Thyroid gland (tissue), 4 donors: ENCODE measurements at regions not wholly inside any gene's neighbourhood (a gene's known extent, or its start where the extent isn't known, plus 50 kb on each side); places are given as distances from the start of the nearest gene placed in this dataset.

Source experiments
- CTCF ChIP-seq, 6 experiments: fragments of 200-600 bp in 3 of 6; fragments of 450-650 bp in 3 of 6; sonication (generic) in 3 of 6; IDR thresholded peaks; one replicate each; pipeline ENCODE4 v1.5.1; 2016 to 2019; ENCODE audit warnings: antibody characterized with exemption in 6 of 6, mild to moderate bottlenecking in 2 of 6, inconsistent platforms in 1 of 6, moderate library complexity in 1 of 6
- POLR2A ChIP-seq, 2 donors: fragments of 450-650 bp; IDR thresholded peaks; one replicate each; pipeline ENCODE4 v1.6.1; 2017; ENCODE audit warnings: antibody characterized with exemption in 2 of 2, mild to moderate bottlenecking in 2 of 2, moderate library complexity in 1 of 2

- no peak for TF ChIP-seq CTCF (IDR thresholded peaks at IDR 0.05)
- no peak for TF ChIP-seq POLR2A (IDR thresholded peaks at IDR 0.05)
These were observed 136.6 kb upstream of the NRBF2 start for GRCh38 chr10:62996516-62996915.
